ENCODE measurements at regions not wholly inside any gene's neighbourhood (a gene's known extent, or its start where the extent isn't known, plus 50 kb on each side); places are given as distances from the start of the nearest gene placed in this dataset.

- H2BK120ac ChIP-seq (ENCODE audit: insufficient read depth, low read length, poor library complexity), result no peak overlapping the region
- H3K36me3 ChIP-seq (ENCODE audit: control insufficient read depth in 1 of 2, insufficient read depth in 2 of 2, low read length in 2 of 2), result no peaks in the 10 kb centered on the region
- H3K79me1 ChIP-seq (ENCODE audit: low read length), result no peaks in the 10 kb centered on the region
- no peak overlapping the region for H2AK5ac ChIP-seq (ENCODE audit: low read length)
- no CpG with 5 or more reads among the region's 2 CpGs for WGBS (ENCODE audit: extremely low coverage, insufficient coverage, insufficient read length)
- no peak overlapping the region for H3K23ac ChIP-seq (ENCODE audit: low read length)
- H2BK12ac ChIP-seq (ENCODE audit: low read length), result no peak overlapping the region
- H4K91ac ChIP-seq (ENCODE audit: low read depth, low read length), result no peak overlapping the region
- no peaks in the 10 kb centered on the region for H3K4me1 ChIP-seq (ENCODE audit: control insufficient read depth in 1 of 2, insufficient read depth in 2 of 2, low read length in 2 of 2)
- H3K27me3 ChIP-seq (ENCODE audit: insufficient read depth, low read length), result no peaks in the 10 kb centered on the region
- H3K4me3 ChIP-seq (ENCODE audit: low read depth, low read length), result no peak overlapping the region
- H3K4me2 ChIP-seq (ENCODE audit: low read length), result no peak overlapping the region
- H3K27ac ChIP-seq (ENCODE audit: low read depth, low read length), result no peak overlapping the region
- DNase-seq, result peak in 1 of 2 donors; percentile 21
- no peak overlapping the region for H2AFZ ChIP-seq (ENCODE audit: insufficient read depth, low read length, poor library complexity)
- no peaks in the 10 kb centered on the region for H3K9me3 ChIP-seq (ENCODE audit: insufficient read depth, low read depth, low read length)
- H3K9ac ChIP-seq (ENCODE audit: low read length), result no peak overlapping the region
- H4K8ac ChIP-seq (ENCODE audit: low read depth, low read length), result no peak overlapping the region
- no peak overlapping the region for H3K4ac ChIP-seq (ENCODE audit: low read depth, low read length)
- H3K79me2 ChIP-seq (ENCODE audit: control insufficient read depth, insufficient read depth, low read length, poor library complexity), result no peaks in the 10 kb centered on the region
- H3K18ac ChIP-seq (ENCODE audit: low read length), result no peak overlapping the region
- no peak overlapping the region for H4K12ac ChIP-seq (ENCODE audit: low read depth, low read length)
- no peak overlapping the region for H2BK5ac ChIP-seq (ENCODE audit: low read depth, low read length, poor library complexity)
- no peak overlapping the region for H3K14ac ChIP-seq (ENCODE audit: low read length)
Observed at GRCh38 chr20:22929661-22930060, 105.5 kb upstream of the SSTR4 start.

- Histone ChIP-seq H3K9ac (ENCODE audit: low read length) (no peak overlapping the region), H3K18ac (ENCODE audit: low read length) (no peak overlapping the region), H3K79me2 (ENCODE audit: control insufficient read depth, insufficient read depth, low read length, poor library complexity) (no peaks in the 10 kb centered on the region), H3K36me3 (ENCODE audit: control insufficient read depth in 1 of 2, insufficient read depth in 2 of 2, low read length in 2 of 2) (no peaks in the 10 kb centered on the region), H2AFZ (ENCODE audit: insufficient read depth, low read length, poor library complexity) (no peak overlapping the region), H4K91ac (ENCODE audit: low read depth, low read length) (no peak overlapping the region), H3K27ac (ENCODE audit: low read depth, low read length) (no peak overlapping the region), H3K14ac (ENCODE audit: low read length) (no peak overlapping the region), H3K27me3 (ENCODE audit: insufficient read depth, low read length) (no peaks in the 10 kb centered on the region), H3K4ac (ENCODE audit: low read depth, low read length) (no peak overlapping the region), H2BK5ac (ENCODE audit: low read depth, low read length, poor library complexity) (no peak overlapping the region), H3K4me2 (ENCODE audit: low read length) (no peak overlapping the region), H3K4me1 (ENCODE audit: control insufficient read depth in 1 of 2, insufficient read depth in 2 of 2, low read length in 2 of 2) (no peaks in the 10 kb centered on the region), H3K23ac (ENCODE audit: low read length) (no peak overlapping the region), H3K4me3 (ENCODE audit: low read depth, low read length) (no peak overlapping the region), H2AK5ac (ENCODE audit: low read length) (no peak overlapping the region), H2BK120ac (ENCODE audit: insufficient read depth, low read length, poor library complexity) (no peak overlapping the region), H3K9me3 (ENCODE audit: insufficient read depth, low read depth, low read length) (no peaks in the 10 kb centered on the region), H4K12ac (ENCODE audit: low read depth, low read length) (no peak overlapping the region), H3K79me1 (ENCODE audit: low read length) (no peaks in the 10 kb centered on the region), H2BK12ac (ENCODE audit: low read length) (no peak overlapping the region), H4K8ac (ENCODE audit: low read depth, low read length) (no peak overlapping the region)
- DNase-seq, result no peak
- no CpG with 5 or more reads among the region's 7 CpGs for WGBS (ENCODE audit: extremely low coverage, insufficient coverage, insufficient read length)
Observed at GRCh38 chr20:22931653-22932608, 103.2 kb upstream of the SSTR4 start.

GRCh38 chr20:22939181-22939580 is 95.9 kb upstream of the SSTR4 start:
- no peaks in the 10 kb centered on the region for H3K36me3 ChIP-seq (ENCODE audit: control insufficient read depth in 1 of 2, insufficient read depth in 2 of 2, low read length in 2 of 2)
- no peak overlapping the region for H3K9ac ChIP-seq (ENCODE audit: low read length)
- no peaks in the 10 kb centered on the region for H3K79me2 ChIP-seq (ENCODE audit: control insufficient read depth, insufficient read depth, low read length, poor library complexity)
- H2AFZ ChIP-seq (ENCODE audit: insufficient read depth, low read length, poor library complexity), result no peak overlapping the region
- no CpG with 5 or more reads among the region's 3 CpGs for WGBS (ENCODE audit: extremely low coverage, insufficient coverage, insufficient read length)
- H3K9me3 ChIP-seq (ENCODE audit: insufficient read depth, low read depth, low read length), result no peaks in the 10 kb centered on the region
- H2AK5ac ChIP-seq (ENCODE audit: low read length), result no peak overlapping the region
- H3K14ac ChIP-seq (ENCODE audit: low read length), result no peak overlapping the region
- no peaks in the 10 kb centered on the region for H3K79me1 ChIP-seq (ENCODE audit: low read length)
- no peak overlapping the region for H3K4me2 ChIP-seq (ENCODE audit: low read length)
- no peak overlapping the region for H4K8ac ChIP-seq (ENCODE audit: low read depth, low read length)
- no peak overlapping the region for H3K23ac ChIP-seq (ENCODE audit: low read length)
- no peak for DNase-seq
- no peak overlapping the region for H4K91ac ChIP-seq (ENCODE audit: low read depth, low read length)
- no peak overlapping the region for H3K18ac ChIP-seq (ENCODE audit: low read length)
- no peaks in the 10 kb centered on the region for H3K27me3 ChIP-seq (ENCODE audit: insufficient read depth, low read length)
- H3K4ac ChIP-seq (ENCODE audit: low read depth, low read length), result no peak overlapping the region
- H2BK120ac ChIP-seq (ENCODE audit: insufficient read depth, low read length, poor library complexity), result no peak overlapping the region
- no peak overlapping the region for H3K4me3 ChIP-seq (ENCODE audit: low read depth, low read length)
- H3K27ac ChIP-seq (ENCODE audit: low read depth, low read length), result no peak overlapping the region
- no peak overlapping the region for H2BK12ac ChIP-seq (ENCODE audit: low read length)
- no peak overlapping the region for H2BK5ac ChIP-seq (ENCODE audit: low read depth, low read length, poor library complexity)
- H4K12ac ChIP-seq (ENCODE audit: low read depth, low read length), result no peak overlapping the region
- no peaks in the 10 kb centered on the region for H3K4me1 ChIP-seq (ENCODE audit: control insufficient read depth in 1 of 2, insufficient read depth in 2 of 2, low read length in 2 of 2)

- no peaks in the 10 kb centered on the region for H3K79me1 ChIP-seq (ENCODE audit: low read length)
- no peak overlapping the region for H3K4me2 ChIP-seq (ENCODE audit: low read length)
- no peak overlapping the region for H3K14ac ChIP-seq (ENCODE audit: low read length)
- no peak overlapping the region for H4K91ac ChIP-seq (ENCODE audit: low read depth, low read length)
- H3K9ac ChIP-seq (ENCODE audit: low read length), result no peak overlapping the region
- H4K8ac ChIP-seq (ENCODE audit: low read depth, low read length), result no peak overlapping the region
- H2BK12ac ChIP-seq (ENCODE audit: low read length), result no peak overlapping the region
- no peak overlapping the region for H2AFZ ChIP-seq (ENCODE audit: insufficient read depth, low read length, poor library complexity)
- H3K9me3 ChIP-seq (ENCODE audit: insufficient read depth, low read depth, low read length), result no peaks in the 10 kb centered on the region
- no peak overlapping the region for H3K23ac ChIP-seq (ENCODE audit: low read length)
- H3K18ac ChIP-seq (ENCODE audit: low read length), result no peak overlapping the region
- H2BK120ac ChIP-seq (ENCODE audit: insufficient read depth, low read length, poor library complexity), result no peak overlapping the region
- H4K12ac ChIP-seq (ENCODE audit: low read depth, low read length), result no peak overlapping the region
- no peaks in the 10 kb centered on the region for H3K4me1 ChIP-seq (ENCODE audit: control insufficient read depth in 1 of 2, insufficient read depth in 2 of 2, low read length in 2 of 2)
- no peaks in the 10 kb centered on the region for H3K79me2 ChIP-seq (ENCODE audit: control insufficient read depth, insufficient read depth, low read length, poor library complexity)
- no peak for DNase-seq
- no peak overlapping the region for H2AK5ac ChIP-seq (ENCODE audit: low read length)
- no peak overlapping the region for H3K27ac ChIP-seq (ENCODE audit: low read depth, low read length)
- no peak overlapping the region for H3K4me3 ChIP-seq (ENCODE audit: low read depth, low read length)
- WGBS (ENCODE audit: extremely low coverage, insufficient coverage, insufficient read length), result no CpG with 5 or more reads among the region's 4 CpGs
- H3K4ac ChIP-seq (ENCODE audit: low read depth, low read length), result no peak overlapping the region
- H2BK5ac ChIP-seq (ENCODE audit: low read depth, low read length, poor library complexity), result no peak overlapping the region
- H3K27me3 ChIP-seq (ENCODE audit: insufficient read depth, low read length), result no peaks in the 10 kb centered on the region
- H3K36me3 ChIP-seq (ENCODE audit: control insufficient read depth in 1 of 2, insufficient read depth in 2 of 2, low read length in 2 of 2), result no peaks in the 10 kb centered on the region
Observed at GRCh38 chr20:22940350-22940749, 94.8 kb upstream of the SSTR4 start.
